Transverse colon (tissue), 4 donors: ENCODE measurements at regions not wholly inside any gene's neighbourhood (a gene's known extent, or its start where the extent isn't known, plus 50 kb on each side); places are given as distances from the start of the nearest gene placed in this dataset.

Experiments
- DNase-seq: peaks from one replicate; pipeline ENCODE4 v3.0.0-alpha.2; 2019
- H3K27ac ChIP-seq, 4 donors: fragments of 200-600 bp; sonication (generic); 2 replicates each; pipeline ENCODE4 v1.5.1; 2016 to 2018; ENCODE audit warnings: inconsistent platforms in 4 of 4
- H3K27me3 ChIP-seq: fragments of 200-600 bp; sonication (generic); 2 replicates; pipeline ENCODE4 v1.5.1; 2017; ENCODE audit warnings: inconsistent platforms
- H3K36me3 ChIP-seq, 4 donors: fragments of 200-600 bp; sonication (generic); 2 replicates each; pipeline ENCODE4 v1.5.1; 2017 to 2019; ENCODE audit warnings: inconsistent platforms in 4 of 4
- H3K4me1 ChIP-seq, 4 donors: fragments of 200-600 bp; sonication (generic); 2 replicates each; pipeline ENCODE4 v1.5.1; 2017 to 2020; ENCODE audit warnings: inconsistent platforms in 4 of 4
- H3K4me3 ChIP-seq, 4 donors: fragments of 200-600 bp; sonication (generic); 1 replicate in 1 of 4; 2 replicates in 3 of 4; pipeline versions ENCODE4 v1.5.1 to v1.6.1; 2017 to 2019; ENCODE audit warnings: inconsistent platforms in 4 of 4
- H3K9me3 ChIP-seq, 2 donors: fragments of 200-600 bp; sonication (generic); 2 replicates each; pipeline ENCODE4 v1.5.1; 2017 to 2019; ENCODE audit warnings: inconsistent platforms in 2 of 2
- CTCF ChIP-seq, 5 experiments: fragments of 200-600 bp in 3 of 5; fragments of 450-650 bp in 2 of 5; sonication (generic) in 3 of 5; IDR thresholded peaks; 1 replicate in 2 of 5; 2 replicates in 3 of 5; pipeline ENCODE4 v1.5.1; 2016 to 2017; ENCODE audit warnings: antibody characterized with exemption in 5 of 5, inconsistent platforms in 3 of 5, mild to moderate bottlenecking in 2 of 5, moderate library complexity in 1 of 5
- EP300 ChIP-seq: sonication (generic); formaldehyde crosslinking; IDR thresholded peaks from one replicate; pipeline ENCODE4 v1.6.1; 2017; ENCODE audit warnings: antibody characterized with exemption, low read depth
- POLR2A ChIP-seq: fragments of 450-650 bp; IDR thresholded peaks from one replicate; pipeline ENCODE4 v1.6.1; 2016; ENCODE audit warnings: antibody characterized with exemption, mild to moderate bottlenecking, moderate library complexity
- POLR2AphosphoS5 ChIP-seq, 3 donors: sonication (generic); formaldehyde crosslinking; IDR thresholded peaks; one replicate each; pipeline ENCODE4 v1.6.1; 2016; ENCODE audit warnings: antibody characterized with exemption in 3 of 3
- WGBS, 2 donors: methylation state at CpG; one replicate each; pipeline ENCODE4 v1.1.5; 2018; ENCODE audit warnings: low coverage in 1 of 2; 5-methylcytosine and 5-hydroxymethylcytosine counted together
- in situ Hi-C, 4 donors: fragments of 200-750 bp; cut with MboI; loops; one replicate each; pipeline versions ENCODE4 v1.15.0 to v1.15.1; 2017; ENCODE audit warnings: low sequenced_read_pairs in 3 of 4, low pct_ligation_motif_present in 1 of 4, low pct_unique_long_range_greater_than_20kb in 1 of 4
- intact Hi-C: fragments of 100-400 bp; cut with DNase I; formaldehyde crosslinking; loops from one replicate; pipeline ENCODE4 v1.15.1; 2023; ENCODE audit warnings: low total_unique reads

GRCh38 chr2:145413261-145414030 lies 893.5 kb upstream of the ZEB2 start:
- Histone ChIP-seq H3K4me3 (no peak overlapping the region), H3K36me3 (no peaks in the 10 kb centered on the region), H3K9me3 (peaks cover 0 to 4% of the 10 kb centered on the region in 2 donors), H3K27me3 (no peaks in the 10 kb centered on the region), H3K4me1 (no peaks in the 10 kb centered on the region), H3K27ac (no peak overlapping the region)
- DNase-seq = no peak
- intact Hi-C loops (no loop called here), in situ Hi-C loops (no loop called here)
- TF ChIP-seq POLR2AphosphoS5 (IDR thresholded peaks at IDR 0.05) (no peak), EP300 (no peak), CTCF (IDR thresholded peaks at IDR 0.05) (no peak), POLR2A (no peak)
- WGBS, 2 donors = 41 to 72% methylated on average over 2 of the region's 2 CpGs

GRCh38 chr2:145412155-145412554 lies 892.2 kb upstream of the ZEB2 start:
- Histone ChIP-seq H3K4me1 (no peaks in the 10 kb centered on the region), H3K36me3 (no peaks in the 10 kb centered on the region), H3K27me3 (no peaks in the 10 kb centered on the region), H3K27ac (no peak overlapping the region), H3K9me3 (peaks cover 0 to 4% of the 10 kb centered on the region in 2 donors), H3K4me3 (no peak overlapping the region)
- intact Hi-C loops (no loop called here), in situ Hi-C loops (no loop called here)
- 72 to 87% methylated on average over 3 to 4 of the region's 4 CpGs for WGBS, 2 donors
- DNase-seq = no peak
- no peak for TF ChIP-seq POLR2A
- no peak for TF ChIP-seq EP300
- no peak for TF ChIP-seq POLR2AphosphoS5 (IDR thresholded peaks at IDR 0.05)
- TF ChIP-seq CTCF (IDR thresholded peaks at IDR 0.05) = no peak

- H3K4me3 ChIP-seq = no peak overlapping the region
- H3K4me1 ChIP-seq = no peaks in the 10 kb centered on the region
- intact Hi-C loops (no loop called here), in situ Hi-C loops (no loop called here)
- TF ChIP-seq CTCF (IDR thresholded peaks at IDR 0.05) = no peak
- no peak for TF ChIP-seq POLR2A
- TF ChIP-seq POLR2AphosphoS5 (IDR thresholded peaks at IDR 0.05) = no peak
- TF ChIP-seq EP300 = no peak
- peaks cover 0 to 4% of the 10 kb centered on the region in 2 donors for H3K9me3 ChIP-seq
- no peaks in the 10 kb centered on the region for H3K27me3 ChIP-seq
- no peak overlapping the region for H3K27ac ChIP-seq
- no peaks in the 10 kb centered on the region for H3K36me3 ChIP-seq
- no peak for DNase-seq
- 20 to 55% methylated on average over 1 to 4 of the region's 4 CpGs for WGBS, 2 donors
Observed at GRCh38 chr2:145411493-145411892, 891.6 kb upstream of the ZEB2 start.

GRCh38 chr2:145410086-145410485 lies 890.2 kb upstream of the ZEB2 start:
- no peak for TF ChIP-seq POLR2AphosphoS5 (IDR thresholded peaks at IDR 0.05)
- no peak for TF ChIP-seq POLR2A
- TF ChIP-seq CTCF (IDR thresholded peaks at IDR 0.05) = no peak
- H3K4me3 ChIP-seq = no peak overlapping the region
- in situ Hi-C loops = no loop called here
- DNase-seq = no peak
- H3K9me3 ChIP-seq = peaks cover 0 to under 1% of the 10 kb centered on the region in 2 donors
- no peaks in the 10 kb centered on the region for H3K4me1 ChIP-seq
- 93 to 100% methylated on average over 2 of the region's 2 CpGs for WGBS, 2 donors
- intact Hi-C loops = no loop called here
- H3K27ac ChIP-seq = no peak overlapping the region
- no peaks in the 10 kb centered on the region for H3K36me3 ChIP-seq
- no peaks in the 10 kb centered on the region for H3K27me3 ChIP-seq
